NCI-H345 treated with DMSO at 0.1 percent for 48 hours (cell line): ENCODE measurements at regions not wholly inside any gene's neighbourhood (a gene's known extent, or its start where the extent isn't known, plus 50 kb on each side); places are given as distances from the start of the nearest gene placed in this dataset.

Experiments
- DNase-seq: peaks from one replicate; lab custom pipeline; 2025; ENCODE audit not compliant: unreplicated experiment; lab: John Stamatoyannopoulos, UW

GRCh38 chr2:39615675-39616074, 50.0 kb upstream of the TMEM178A start:
- no peak for DNase-seq
